ENCODE measurements at regions not wholly inside any gene's neighbourhood (a gene's known extent, or its start where the extent isn't known, plus 50 kb on each side); places are given as distances from the start of the nearest gene placed in this dataset.

DNA sequence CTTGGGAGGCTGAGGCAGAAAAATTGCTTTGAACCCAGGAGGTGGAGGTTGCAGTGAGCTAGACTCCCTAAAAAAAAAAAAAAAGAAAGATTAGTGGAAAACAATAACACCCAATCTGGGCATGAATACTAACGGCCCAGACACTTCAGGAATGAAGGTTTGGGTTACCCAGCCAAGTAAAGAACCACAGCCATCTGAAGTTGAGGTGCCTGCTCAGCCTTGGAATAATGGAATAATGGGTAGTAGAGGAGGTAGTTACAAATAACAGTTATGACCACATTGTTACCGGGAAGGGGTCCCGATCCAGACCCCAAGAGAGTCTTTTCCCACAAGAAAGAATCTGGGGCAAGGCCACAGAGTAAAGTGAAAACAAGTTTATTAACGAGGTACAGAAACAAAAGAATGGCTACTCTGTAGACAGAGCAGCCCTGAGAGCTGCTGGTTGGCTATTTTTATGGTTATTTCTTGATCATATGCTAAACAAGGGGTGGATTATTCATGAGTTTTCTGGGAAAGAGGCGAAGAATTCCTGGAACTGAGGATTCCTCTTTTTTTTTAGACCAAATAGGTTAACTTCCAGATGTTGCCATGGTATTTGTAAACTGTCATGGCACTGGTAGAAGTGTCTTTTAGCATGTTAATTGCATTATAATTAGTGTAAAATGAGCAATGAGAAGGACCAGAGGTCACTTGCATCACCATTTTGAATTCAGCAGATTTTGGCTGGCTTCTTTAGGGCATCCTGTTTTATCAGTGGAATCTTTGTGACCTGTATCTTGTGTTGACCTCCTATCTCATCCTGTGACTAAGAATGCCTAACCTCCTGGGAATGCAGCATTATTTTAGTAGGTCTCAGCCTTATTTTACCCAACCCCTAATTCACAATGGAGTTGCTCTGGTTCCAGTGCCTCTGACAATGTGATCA is 96.2 kb upstream of the HAAO start:
- DNase-seq = no peak

GRCh38 chr2:42886921-42887320 is 94.5 kb upstream of the HAAO start:
- no peak for DNase-seq

DNA sequence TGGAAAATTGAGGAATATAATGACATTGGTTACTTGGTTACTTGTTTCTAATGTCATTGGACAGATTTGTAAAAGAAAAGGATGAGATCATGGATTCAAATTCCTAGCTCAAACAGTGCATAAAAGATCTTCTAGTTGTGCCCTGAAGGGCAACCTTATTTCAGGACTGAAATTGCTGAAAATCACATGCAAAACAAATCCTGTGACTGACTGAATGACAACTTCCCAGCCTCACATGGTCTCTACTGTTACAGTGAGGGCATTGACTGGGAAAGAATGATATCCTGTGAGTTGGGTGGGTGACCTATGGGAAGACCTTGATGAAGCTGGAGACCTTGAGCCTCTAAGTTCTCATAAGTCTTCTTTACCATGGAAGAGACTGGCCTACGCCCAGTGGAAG is 90.4 kb upstream of the HAAO start:
- no peak for DNase-seq

DNA sequence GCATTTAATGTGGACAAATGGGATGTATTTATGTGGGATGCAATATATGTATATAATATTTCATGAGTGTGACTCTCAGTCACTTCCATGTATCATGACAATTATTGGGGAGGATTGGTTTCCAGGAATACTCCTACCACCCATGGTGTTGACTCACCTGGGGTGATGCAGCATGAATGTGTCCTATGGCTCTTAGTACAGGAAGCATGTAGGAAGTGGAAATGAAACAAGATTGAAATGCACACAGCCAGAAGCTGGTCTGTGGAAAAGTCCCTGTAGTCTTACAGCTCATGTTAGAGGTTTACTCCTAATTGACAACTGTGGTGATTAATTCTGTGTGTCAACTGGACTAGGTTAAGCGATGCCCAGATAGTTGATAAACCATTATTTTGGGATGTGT is 89.3 kb upstream of the HAAO start:
- DNase-seq = no peak

DNA sequence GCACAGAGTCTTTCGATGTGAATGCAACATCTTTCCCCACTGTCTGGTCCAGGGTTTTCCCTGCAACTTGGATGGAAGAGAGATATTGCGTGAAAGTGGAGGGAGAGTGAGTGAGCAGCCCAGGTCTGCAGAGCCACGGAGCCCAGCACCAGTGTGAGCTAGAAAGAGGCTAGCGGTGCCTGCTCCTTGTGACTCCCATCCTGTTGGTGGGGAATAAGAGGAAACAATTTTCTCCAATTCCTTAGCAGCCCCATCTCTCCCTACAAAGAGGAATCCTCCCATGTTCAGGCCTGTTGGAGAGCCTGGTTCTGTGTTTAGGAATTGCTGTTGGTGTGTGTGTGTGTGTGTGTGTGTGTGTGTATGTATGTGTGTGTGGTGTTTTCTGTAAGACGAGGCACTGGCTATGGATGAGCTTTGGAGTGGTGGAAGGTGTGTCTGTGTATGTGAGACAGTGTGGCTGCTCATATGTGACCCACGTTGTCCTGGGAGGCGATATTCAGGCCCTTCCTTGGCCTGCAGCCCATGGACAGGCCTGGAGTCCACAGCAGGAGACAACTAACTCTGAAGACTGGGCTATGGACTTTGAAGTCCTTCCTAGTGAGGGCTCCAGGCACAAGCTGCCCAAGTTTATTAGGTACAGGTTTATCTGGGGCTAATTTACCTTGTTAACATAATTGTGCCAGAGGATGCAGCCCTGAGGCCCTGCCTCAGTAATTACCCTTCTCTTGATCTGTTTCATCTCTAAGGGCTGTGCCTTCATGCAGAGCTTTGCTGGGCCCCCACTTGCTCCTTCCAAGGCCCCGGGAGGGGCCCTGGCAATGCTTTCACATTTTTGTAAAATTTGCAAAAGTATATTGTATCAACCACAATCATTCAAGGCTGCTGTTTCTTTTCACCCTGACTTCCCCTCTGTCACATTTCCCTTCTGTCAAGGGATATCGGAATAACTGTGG is 88.6 kb upstream of the HAAO start:
- no peak for DNase-seq

DNA sequence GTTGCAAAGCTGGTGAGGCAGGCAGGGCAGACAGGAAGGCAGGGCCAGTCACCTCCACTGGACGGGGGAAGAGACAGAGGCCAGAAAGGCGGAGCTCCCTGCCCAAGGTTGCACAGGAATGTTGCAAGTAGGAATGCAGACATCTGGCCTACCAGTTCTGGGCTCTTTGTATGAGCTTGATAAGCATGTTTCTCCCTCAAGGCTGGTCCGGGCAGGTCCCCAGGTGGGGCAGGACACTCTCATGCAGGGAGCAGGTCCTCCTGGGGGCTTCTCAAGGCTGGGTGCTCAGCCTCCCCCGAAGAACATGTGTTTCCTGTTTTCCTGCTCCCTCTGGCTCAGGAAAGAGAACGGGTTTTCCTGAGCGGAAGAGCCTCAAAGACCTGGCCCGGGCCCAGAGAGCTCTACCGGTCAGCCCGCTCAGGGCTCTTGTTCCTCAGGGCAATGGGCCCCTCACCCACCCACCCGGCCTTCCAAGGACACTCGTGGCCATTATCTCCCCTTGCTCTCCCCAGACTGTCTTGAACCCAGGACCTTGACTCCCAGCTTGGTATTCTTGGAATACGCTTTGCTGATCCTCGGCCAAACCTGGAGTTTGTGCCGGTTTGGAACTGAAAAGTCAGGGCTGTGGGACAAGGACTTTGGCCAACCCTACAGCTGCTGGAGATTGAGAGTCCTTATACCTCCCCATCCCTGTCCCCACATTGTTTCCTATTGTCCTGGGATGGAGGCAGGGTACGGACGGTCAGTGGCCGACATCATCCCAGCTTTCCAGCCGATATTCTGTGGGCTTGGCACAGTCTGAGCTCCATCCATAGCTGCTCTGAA is 87.7 kb upstream of the HAAO start:
- DNase-seq = no peak

DNA sequence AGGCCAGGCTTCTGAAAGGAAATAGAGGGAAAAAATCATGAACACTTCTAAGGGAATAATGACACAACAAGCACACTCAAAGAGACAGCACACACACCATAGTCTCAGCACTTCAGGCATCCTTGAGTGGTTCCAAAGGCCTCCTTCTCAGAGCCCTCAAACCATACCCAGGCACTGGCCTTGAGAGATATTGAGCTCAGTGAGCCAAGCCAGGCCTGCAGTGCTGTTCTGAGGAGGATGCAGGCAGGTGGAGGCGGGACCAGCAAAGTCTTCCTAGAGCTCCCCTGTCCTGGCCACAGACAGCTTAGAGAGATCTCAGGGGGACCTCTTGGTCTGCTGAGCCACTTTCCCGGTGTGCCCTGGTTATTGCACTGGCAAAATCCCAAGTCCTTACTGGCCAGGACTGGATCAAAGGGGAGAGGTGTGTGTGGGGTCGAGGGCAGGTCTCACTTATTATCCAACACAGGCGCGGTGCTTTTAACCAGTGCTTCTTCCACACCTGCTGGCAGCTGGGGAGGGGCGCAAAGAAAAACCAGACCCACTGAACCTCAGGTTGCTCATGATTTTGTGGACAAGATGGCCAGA is 86.8 kb upstream of the HAAO start:
- DNase-seq = no peak

DNA sequence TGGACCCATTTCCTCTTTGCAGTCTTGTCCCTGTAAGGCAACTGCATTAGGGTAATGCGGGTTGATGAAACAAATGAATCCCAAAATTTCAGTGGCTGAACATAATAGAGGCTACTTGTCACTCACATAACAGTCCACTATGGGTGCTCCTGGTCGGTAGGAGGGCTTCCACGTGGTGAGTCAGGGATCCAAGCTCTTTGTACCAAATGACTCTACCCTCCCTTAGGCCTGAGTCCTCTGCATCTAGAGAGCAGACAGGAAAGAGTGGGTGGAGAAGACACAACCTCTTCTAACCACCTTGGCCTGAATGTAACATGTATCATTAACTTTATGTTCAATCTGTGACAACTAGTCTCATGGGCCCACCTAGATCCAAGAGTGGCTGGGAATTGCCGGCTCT is 86.2 kb upstream of the HAAO start:
- DNase-seq = no peak

DNA sequence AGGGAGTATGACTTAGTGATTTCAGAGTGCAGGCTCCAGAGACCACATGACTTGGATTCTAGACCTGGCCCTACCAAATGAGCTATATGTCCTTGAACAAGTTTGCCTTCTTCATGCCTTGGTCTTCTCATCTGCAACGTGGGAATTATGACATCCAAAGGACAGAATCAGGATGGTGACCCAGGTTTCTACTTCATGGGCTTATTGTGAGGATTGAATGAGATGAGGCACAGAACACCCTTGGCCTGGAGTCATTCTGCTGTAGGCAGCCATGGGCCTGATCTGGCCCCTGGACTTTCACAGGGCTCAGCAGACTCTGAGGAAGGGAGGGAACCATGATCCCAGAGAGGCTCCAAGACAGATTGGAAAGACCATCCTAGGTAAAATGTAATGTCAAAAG is 85.6 kb upstream of the HAAO start:
- no peak for DNase-seq

GRCh38 chr2:42877511-42877910 is 85.1 kb upstream of the HAAO start:
- no peak for DNase-seq

- no peak for DNase-seq
These were observed 84.0 kb upstream of the HAAO start for GRCh38 chr2:42876326-42876751.

GRCh38 chr2:42875880-42876279 is 83.5 kb upstream of the HAAO start:
- no peak for DNase-seq

- DNase-seq = no peak
These were observed 82.8 kb upstream of the HAAO start for GRCh38 chr2:42874949-42875801.

DNA sequence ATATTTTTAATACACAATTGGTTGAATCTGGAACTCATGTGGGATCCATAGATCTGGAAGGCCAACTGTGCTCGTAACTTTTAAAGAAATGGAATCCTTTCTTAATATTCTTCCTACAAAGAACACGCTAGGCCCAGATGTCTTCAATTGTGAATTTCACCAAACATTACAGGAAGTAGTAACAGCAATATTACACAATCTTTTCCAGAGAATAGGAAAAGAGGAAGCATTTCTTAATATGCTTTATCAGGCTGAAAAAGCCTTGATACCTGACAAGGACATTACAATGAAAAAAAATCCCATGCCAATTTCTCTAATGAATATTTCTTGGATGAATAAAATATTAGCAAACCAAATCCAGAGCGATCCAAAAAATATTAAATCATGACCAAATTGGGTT is 80.3 kb upstream of the HAAO start:
- DNase-seq = no peak

DNA sequence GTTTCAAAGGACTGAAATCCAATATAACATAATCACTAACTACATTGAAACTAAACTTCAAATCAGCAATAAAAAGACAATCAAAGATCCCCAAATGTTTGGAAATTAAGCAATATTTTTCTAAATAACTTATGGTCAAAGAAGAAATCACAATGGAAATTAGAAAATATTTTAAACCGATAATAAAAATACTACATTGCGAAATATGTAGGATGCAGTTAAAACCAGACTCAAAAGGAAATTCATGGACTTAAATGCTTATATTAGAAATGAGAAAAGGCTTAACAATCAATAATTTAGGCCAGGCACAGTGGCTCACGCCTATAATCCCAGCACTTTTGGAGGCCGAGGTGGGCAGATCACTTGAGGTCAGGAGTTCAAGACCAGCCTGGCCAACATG is 79.0 kb upstream of the HAAO start:
- no peak for DNase-seq

DNA sequence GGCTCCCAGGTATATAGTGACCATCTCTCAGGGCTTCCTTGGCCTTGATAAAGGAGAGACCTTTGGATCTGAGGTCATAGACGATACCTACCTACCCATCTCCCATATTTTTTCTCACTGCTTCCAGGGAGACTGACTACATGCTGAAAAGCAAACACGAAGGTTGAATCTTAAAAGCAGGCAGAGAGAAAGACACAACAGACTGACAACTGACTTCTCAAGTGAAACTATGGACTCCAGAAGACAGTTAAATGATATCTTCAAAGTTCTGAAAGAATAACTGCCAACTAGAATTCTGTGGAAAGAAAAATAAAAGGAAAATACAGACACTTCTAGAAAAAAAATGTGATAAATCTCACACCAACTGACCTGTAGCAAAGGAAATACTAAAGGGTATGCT is 76.5 kb upstream of the HAAO start:
- DNase-seq = no peak

DNA sequence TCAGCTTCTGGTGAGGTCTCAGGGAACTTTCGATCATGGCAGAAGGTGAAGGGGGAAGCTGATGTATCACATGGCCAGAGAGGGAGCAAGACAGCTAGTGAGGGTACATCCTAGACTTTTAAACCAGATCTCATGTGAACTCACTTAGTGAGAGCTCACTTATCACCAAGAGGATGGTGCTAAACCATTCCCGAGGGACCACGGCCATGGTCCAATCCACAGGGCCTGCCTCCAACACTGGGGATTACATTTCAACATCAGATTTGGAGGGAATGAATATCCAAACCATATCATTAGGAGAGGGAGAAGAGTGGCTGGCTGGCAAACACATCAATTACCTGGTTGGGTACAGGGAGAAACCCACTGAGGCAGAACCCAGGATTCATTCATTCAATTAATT is 75.7 kb upstream of the HAAO start:
- DNase-seq = no peak

- no peak for DNase-seq
These were observed 75.0 kb upstream of the HAAO start for GRCh38 chr2:42867093-42868065.

DNA sequence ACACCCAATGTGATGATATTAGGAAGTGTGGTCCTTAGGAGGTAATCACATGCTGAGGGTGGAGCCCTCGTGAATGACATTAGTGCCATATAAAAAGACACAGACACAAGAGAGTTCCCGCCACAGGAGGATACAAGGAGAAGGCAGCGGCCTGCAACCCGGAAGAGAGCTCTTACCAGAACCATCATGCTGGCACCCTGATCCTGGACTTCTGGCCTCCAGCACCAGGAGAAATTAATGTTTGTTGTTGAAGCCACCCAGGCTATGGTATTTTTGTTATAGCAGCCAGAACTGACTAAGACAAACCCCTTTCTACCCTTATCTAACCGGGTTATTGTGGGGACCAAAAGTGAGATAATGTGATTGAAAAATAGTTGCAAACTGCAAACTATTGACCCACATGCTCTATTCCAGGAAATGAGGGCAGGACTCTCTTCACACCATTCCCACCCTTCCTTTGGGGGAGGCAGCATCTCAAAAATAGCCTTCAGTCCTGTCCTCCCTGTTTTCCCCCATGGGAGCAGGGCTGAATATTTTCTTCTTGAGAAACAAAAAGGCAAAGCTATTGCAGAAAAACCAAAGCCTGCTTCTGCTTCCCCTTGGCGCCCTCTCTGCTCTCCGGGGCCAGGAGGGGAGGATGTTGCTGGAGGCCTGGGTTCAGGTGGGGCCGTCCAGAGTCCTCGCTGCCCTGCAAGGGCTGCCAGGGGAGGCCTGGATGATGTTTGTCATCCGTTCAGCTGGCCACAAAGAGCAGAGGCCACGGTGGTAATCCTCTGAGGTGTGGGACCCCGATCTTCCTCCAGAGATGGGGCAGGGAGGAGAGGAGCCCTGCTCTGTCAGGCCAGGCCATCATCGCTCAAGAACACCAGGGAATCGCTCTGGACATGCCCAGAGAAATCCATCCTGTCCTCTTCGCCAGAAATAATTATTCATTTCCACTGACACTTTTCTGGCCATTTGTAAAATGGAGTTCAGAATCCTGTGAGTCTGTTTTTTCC is 73.8 kb upstream of the HAAO start:
- no peak for DNase-seq

All from GOT3 (cell line).